ENCODE measurements at regions not wholly inside any gene's neighbourhood (a gene's known extent, or its start where the extent isn't known, plus 50 kb on each side); places are given as distances from the start of the nearest gene placed in this dataset.

GRCh38 chr12:125688223-125688622 lies 623.0 kb downstream of the AACS start:
- no peak for DNase-seq

DNA sequence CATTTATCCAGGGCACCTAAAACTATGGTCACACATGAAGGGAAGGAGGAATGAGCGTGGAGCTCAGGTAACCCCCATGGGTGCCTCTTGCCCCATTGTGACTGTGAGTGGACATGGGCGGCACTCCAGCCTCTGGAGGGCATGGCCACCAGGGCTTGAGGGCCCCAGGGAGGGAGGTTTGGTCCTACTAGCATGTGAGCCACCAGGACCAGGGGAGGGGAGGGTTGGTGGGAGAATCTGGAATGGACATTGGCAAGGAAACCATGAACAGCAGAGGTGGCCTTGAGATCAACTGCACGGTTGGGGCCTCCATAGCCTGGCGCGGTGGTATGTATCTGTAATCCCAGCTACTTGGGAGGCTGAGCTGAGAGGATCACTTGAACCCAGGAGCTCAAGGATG lies 623.6 kb downstream of the AACS start:
- DNase-seq, result no peak

GRCh38 chr12:125689576-125690410 lies 624.6 kb downstream of the AACS start:
- DNase-seq, result no peak

DNA sequence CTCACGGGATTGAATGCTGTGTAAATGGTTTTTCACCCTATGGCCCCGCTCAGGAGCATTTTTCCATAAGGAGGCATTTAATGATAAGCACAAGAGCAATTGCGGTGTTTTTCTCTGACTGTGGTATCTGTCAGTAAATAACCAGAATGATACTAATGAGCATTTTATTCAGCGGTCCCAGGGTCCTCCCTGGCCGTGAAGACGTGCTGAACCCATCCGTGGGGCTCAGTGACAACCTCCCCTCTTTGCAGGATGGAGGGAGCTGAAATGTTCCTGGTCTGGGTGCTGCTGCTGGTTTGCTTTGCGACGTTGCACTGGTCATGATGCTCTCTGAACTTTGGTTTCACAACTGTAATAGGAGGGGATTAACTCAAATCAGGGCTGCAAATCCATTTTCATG lies 625.6 kb downstream of the AACS start:
- DNase-seq, result no peak

DNA sequence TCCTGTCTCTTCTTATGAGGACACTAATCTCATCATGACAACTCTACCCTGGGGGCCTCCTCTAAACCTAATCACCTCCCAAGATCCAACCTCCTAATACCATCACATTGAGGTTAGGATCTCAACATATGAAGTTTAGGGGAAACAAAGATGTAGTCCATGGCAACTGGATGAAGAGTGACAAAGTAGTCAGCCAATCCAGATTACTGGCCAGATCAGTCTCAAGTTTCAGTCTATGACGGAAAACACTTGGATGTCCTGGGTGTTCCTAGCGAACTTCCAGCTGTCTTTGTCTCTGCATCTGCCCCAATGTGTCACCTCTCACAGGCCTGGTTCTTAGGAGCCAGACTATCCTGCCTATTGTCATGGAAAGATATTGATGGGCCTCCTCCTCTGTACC lies 630.8 kb downstream of the AACS start:
- DNase-seq, result no peak

- no peak for DNase-seq
These were observed 639.6 kb downstream of the AACS start for GRCh38 chr12:125704803-125705202.

DNA sequence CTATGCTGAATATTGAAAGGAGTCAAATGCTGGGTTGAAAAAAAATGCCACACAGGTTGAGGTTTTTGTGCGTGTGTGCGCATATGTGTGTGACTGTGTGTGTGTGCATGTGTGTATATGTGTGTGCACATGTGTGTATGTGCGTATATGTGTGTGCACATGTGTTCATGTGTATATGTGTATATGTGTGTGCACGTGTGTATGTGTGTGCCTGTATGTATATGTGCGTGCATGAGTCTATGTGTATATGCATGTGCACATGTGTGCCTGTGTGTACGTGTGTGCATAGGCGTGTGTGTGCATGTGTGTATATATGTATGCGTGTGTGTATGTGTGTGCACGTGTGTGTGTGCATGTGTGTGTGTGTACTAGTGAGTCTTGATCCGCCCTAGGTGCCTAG lies 655.7 kb downstream of the AACS start:
- no peak for DNase-seq

GRCh38 chr12:125734137-125734536 lies 668.9 kb downstream of the AACS start:
- no peak for DNase-seq

DNA sequence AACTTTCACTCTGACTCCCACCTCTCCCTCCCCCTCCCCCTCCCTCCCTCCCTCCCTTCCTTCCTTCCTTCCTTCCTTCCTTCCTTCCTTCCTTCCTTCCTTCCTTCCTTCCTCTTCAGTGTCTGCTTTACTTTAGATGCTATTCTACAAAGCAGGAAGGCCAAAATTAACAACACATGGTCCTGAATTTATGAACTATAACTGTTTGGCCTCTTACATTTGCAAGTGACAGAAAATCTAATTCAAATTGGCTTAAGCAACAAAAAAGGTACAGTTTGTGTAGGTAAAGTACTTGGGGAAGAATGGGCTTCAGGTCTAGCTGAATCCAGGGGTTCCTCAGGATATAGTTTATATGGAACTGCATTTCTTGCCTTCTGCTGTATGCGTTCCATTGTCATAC lies 673.0 kb downstream of the AACS start:
- DNase-seq, result no peak

DNA sequence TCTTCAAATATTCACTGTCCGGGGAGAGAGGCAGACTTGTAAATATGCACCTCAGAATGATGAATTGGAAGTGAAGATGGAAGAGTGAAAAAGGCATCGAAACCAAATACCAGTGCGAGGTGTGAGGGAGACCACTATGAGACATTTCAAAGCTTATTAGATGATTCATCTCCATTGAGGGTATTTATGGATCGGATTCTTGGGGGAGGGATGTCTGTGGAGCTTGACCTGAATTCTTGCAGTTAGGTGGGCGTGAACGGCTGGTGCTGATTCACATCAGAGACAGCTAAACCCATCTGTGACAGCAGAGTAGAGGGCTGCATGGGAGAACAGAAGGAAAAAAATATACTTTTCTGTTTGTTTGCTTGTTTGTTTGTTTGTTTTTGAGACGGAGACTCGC lies 677.2 kb downstream of the AACS start:
- DNase-seq, result no peak

DNA sequence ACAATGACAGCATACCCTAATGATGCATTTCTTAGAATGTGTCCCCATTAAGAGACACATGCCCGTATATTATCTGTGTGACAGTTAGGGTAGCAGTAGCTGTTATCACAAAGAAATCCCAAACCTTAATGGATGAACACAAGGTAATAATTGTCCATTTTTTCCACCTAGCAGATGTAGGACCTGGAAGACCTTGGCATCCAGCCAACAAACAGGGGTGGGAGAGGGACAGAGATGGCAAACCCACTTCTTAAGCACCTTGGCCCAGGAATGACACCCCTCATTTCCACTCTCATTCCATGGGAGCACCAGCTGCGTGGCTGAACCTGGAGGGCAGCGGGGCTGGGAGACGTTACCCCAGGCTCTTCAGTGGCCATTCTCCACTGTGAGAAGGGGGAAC lies 679.0 kb downstream of the AACS start:
- DNase-seq, result no peak

DNA sequence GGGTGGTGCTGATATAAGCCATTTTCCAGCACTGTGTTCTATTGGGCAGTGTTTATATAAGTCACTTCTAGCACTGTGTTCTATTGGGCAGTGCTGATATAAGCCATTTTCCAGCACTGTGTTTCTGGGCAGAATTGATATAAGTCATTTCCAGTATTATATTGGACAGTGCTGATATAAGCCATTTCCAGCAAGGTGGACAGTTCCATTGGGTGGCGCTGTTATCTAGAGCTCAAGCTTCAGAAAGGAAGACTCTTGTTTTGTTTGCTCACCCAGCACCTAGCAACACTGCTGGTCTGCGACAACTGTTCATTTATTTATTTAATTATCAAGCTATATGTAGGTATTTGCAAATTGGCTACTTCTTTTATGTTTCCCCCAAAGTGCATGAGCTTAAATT lies 690.3 kb downstream of the AACS start:
- no peak for DNase-seq

- DNase-seq, result no peak
These were observed 700.9 kb downstream of the AACS start for GRCh38 chr12:125766091-125766490.

GRCh38 chr12:125772403-125772802 lies 707.2 kb downstream of the AACS start:
- no peak for DNase-seq

- DNase-seq, result no peak
These were observed 707.9 kb downstream of the AACS start for GRCh38 chr12:125773033-125773640.

DNA sequence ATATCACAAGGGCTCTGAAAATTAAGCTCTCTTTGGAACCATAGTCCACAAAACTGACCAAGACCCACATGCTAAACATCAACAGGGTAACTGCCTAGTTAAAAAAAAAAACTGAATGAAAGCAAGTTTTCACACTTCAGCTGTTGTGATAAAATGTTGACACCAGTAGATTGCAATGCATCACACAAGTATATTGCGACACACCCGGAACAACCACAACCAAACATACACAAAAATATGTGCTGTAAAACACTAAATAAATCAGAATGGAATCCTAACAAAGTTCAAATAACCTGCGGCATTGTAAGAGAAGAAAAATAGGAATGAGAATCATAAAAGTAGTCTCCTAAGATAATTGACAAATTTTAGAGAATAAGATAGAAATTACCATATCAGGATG lies 710.3 kb downstream of the AACS start:
- DNase-seq, result no peak

DNA sequence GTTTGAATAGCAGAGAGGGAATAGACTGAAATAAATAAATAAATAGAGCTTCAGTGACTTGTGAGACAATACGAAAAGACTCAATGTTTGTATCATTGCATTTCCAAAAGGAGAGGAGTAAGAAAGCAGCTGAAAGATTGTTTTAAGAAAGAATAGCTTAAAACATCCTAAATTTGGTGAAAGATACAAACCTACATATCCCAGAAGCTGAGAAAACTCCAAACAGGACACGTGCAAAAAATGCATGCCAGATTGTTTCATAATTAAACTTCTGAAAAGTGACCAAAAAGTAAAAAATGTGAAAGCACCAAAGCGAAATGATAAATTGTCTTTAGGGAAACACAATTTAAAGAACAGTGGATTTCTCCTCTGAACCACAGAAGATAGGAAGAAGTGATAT lies 711.0 kb downstream of the AACS start:
- DNase-seq, result no peak

- no peak for DNase-seq
These were observed 720.9 kb downstream of the AACS start for GRCh38 chr12:125786143-125786542.

DNA sequence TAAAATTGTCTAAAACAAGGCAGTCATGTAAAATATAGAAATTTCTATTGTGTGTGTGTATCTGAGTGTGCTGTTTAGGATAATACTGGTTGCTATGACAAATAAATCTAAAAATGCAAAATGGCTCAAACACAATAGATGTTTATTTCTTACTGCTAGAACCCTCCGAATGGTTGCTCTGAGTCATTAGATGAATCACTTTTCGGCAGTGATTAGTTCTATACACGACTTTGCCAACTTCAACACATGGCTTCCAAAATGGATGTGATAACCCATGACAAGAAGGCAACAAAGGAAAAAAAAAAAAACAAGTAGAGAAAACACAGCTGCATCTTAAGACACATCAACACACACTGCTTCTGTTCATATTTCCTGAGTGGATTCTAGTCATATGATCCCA lies 729.2 kb downstream of the AACS start:
- no peak for DNase-seq

GRCh38 chr12:125797421-125798175 lies 732.4 kb downstream of the AACS start:
- DNase-seq, result no peak

DNA sequence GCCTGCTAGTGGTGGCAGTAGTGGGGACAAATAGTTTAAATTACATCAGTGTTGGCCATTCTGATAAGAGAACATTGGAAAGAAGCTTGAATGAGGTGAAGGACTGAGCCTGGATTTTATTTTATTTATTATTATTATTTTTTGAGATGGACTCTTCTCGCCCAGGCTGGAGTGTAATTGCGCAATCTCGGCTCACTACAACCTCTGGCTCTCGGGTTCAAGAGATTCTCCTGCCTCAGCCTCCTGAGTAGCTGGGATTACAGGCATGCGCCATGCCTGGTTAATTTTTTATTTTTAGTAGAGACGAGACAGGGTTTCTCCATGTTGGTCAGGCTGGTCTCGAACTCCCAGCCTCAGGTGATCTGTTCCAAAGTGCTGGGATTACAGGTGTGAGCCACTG lies 739.4 kb downstream of the AACS start:
- no peak for DNase-seq

DNA sequence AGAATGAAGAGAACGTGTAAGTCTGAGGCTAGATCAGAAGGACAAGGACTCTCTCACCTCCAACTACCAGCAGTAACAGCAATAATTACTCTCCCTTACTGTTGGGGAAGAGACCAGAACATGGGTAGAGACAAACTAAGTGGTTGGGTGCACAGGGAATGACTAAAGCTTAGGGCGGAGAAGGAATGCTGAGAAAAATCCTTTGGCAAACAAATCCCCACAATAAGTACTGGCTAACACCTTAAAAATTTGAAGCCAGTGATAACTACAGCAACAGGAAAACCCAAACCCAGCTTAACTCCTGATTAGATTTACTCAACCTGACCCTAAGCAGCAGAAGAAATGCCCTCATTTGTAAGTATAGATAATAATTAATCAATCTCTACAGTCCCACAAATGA lies 759.0 kb downstream of the AACS start:
- DNase-seq, result no peak

DNA sequence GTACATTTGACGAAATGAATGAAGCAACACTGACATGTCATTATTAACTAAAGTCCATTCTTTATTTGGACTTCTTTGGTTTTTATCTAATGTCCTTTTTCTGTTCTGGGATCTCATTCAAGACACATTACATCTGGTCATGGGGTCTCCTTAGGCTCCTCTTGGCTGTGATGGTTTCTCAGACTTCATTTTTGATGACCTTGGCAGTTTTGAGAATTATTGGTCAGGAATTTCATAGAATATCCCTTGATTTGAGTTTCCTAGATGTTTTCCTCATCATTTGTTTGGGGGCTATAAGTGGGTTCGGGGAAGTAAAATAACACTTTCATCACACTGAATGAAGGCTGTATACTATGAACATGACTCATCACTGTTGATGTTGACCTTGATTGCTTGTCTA lies 770.6 kb downstream of the AACS start:
- DNase-seq, result no peak

DNA sequence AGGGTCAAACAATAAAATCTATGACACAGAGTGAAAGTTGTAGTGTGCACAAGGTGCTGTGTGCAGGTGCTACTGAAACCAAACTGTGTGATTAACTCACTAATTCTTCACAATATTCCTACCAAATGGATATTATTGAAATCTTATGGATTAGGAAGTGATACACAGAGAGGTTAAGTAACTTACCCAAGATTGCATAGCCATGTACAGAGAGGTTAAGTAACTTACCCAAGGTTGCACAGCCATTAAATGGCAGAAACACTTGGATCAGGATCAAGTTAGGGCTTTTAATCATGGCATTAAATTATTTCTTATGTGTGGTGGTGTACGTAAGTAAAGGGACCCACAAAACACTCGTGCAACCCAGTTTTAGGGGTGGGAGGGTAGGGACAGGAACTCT lies 771.4 kb downstream of the AACS start:
- DNase-seq, result no peak
